ENCODE measurements at regions not wholly inside any gene's neighbourhood (a gene's known extent, or its start where the extent isn't known, plus 50 kb on each side); places are given as distances from the start of the nearest gene placed in this dataset.
"Not testable (repeated sequence)": the region's sequence is repeated elsewhere in the genome, so short reads cannot be mapped to it uniquely, and the experiment has no call there.

GRCh38 chr5:68862560-68862959, 231.3 kb upstream of the SLC30A5 start:
- intact Hi-C loops (cut with micrococcal nuclease), result no loop called here
- POLR2A ChIA-PET, result no interaction called here
- H4K20me1 ChIP-seq (ENCODE audit: insufficient read depth), result no peaks in the 10 kb centered on the region
- DNase-seq (ENCODE audit: low read depth, low spot score) (no peak), ATAC-seq (no peak)
- H3K36me3 ChIP-seq (ENCODE audit: control insufficient read depth in 1 of 2, insufficient read depth in 2 of 2, low read length in 2 of 2), result no peaks in the 10 kb centered on the region
- TF ChIP-seq CEBPB (IDR thresholded peaks at IDR 0.05; ENCODE audit: low read depth), result no peak
- TF ChIP-seq CTCF (IDR thresholded peaks at IDR 0.05 in 2 of 3, conservative IDR thresholded peaks at IDR 0.05 in 1 of 3; ENCODE audit: borderline replicate concordance in 1 of 3, insufficient read depth in 1 of 3, low read depth in 2 of 3, low read length in 2 of 3), result no peak
- no peak for TF ChIP-seq MAX (IDR thresholded peaks at IDR 0.05)
- TF ChIP-seq EZH2phosphoT487 (IDR thresholded peaks at IDR 0.05; ENCODE audit: borderline replicate concordance), result no peak
- TF ChIP-seq ZFX (IDR thresholded peaks at IDR 0.05), result no peak
- no peak for TF ChIP-seq RAD21 (IDR thresholded peaks at IDR 0.05; ENCODE audit: low read depth)
- no peak for TF ChIP-seq ATF3 (IDR thresholded peaks at IDR 0.05)
- no peak for TF ChIP-seq YY1 (IDR thresholded peaks at IDR 0.05; ENCODE audit: extremely low read depth, insufficient replicate concordance, low read depth, low read length)
- TF ChIP-seq SRF (IDR thresholded peaks at IDR 0.05; ENCODE audit: low read depth), result no peak
- H3K9ac ChIP-seq (ENCODE audit: low read length), result no peak overlapping the region
- H3K27ac ChIP-seq (ENCODE audit: low read depth, low read length), result no peak overlapping the region
- CTCF ChIA-PET, result no interaction called here
- H3K9me3 ChIP-seq (ENCODE audit: control insufficient read depth in 1 of 2, insufficient read depth in 1 of 2, low read depth in 1 of 2, low read length in 2 of 2), result no peaks in the 10 kb centered on the region
- H3K4me1 ChIP-seq (ENCODE audit: control insufficient read depth in 1 of 2, insufficient read depth in 2 of 2, low read length in 2 of 2), result no peaks in the 10 kb centered on the region
- RAD21 ChIA-PET (ENCODE audit: low non-redundant PET in 1 of 2, low total read pairs in 2 of 2, uncharacterized antibody in 2 of 2, unreplicated experiment in 2 of 2), result no interaction called here
- no peak overlapping the region for H3K4me3 ChIP-seq (replicated peaks in 1 of 2; ENCODE audit: low read depth in 1 of 2, low read length in 2 of 2)
- BruUV-seq (replicated peaks), result no TSS peak
- H3K9me2 ChIP-seq (ENCODE audit: insufficient read depth), result no peaks in the 10 kb centered on the region
- H3K27me3 ChIP-seq (ENCODE audit: insufficient read depth, low read length), result no peaks in the 10 kb centered on the region
- H2AFZ ChIP-seq (ENCODE audit: low read depth, low read length, poor library complexity, severe bottlenecking), result no peak overlapping the region
- H3K79me2 ChIP-seq (ENCODE audit: insufficient read depth, low read length), result no peaks in the 10 kb centered on the region
- no peak overlapping the region for H3K4me2 ChIP-seq (ENCODE audit: low read length)

- H3K9me2 ChIP-seq (ENCODE audit: insufficient read depth); ATAC-seq; POLR2A ChIA-PET; BruUV-seq (replicated peaks); H2AFZ ChIP-seq (ENCODE audit: low read depth, low read length, poor library complexity, severe bottlenecking); H3K4me3 ChIP-seq (replicated peaks in 1 of 2; ENCODE audit: low read depth in 1 of 2, low read length in 2 of 2); H3K4me2 ChIP-seq (ENCODE audit: low read length); H3K27me3 ChIP-seq (ENCODE audit: insufficient read depth, low read length); intact Hi-C loops (cut with micrococcal nuclease); H3K36me3 ChIP-seq (ENCODE audit: control insufficient read depth in 1 of 2, insufficient read depth in 2 of 2, low read length in 2 of 2); H3K4me1 ChIP-seq (ENCODE audit: control insufficient read depth in 1 of 2, insufficient read depth in 2 of 2, low read length in 2 of 2); H3K9me3 ChIP-seq (ENCODE audit: control insufficient read depth in 1 of 2, insufficient read depth in 1 of 2, low read depth in 1 of 2, low read length in 2 of 2); RAD21 ChIA-PET (ENCODE audit: low non-redundant PET in 1 of 2, low total read pairs in 2 of 2, uncharacterized antibody in 2 of 2, unreplicated experiment in 2 of 2); H3K79me2 ChIP-seq (ENCODE audit: insufficient read depth, low read length); DNase-seq (ENCODE audit: low read depth, low spot score); H3K27ac ChIP-seq (ENCODE audit: low read depth, low read length); H4K20me1 ChIP-seq (ENCODE audit: insufficient read depth); H3K9ac ChIP-seq (ENCODE audit: low read length); CTCF ChIA-PET: not testable (repeated sequence)
Observed at GRCh38 chr5:68865192-68865591, 228.6 kb upstream of the SLC30A5 start.

All from HCT116 (cell line).